ENCODE measurements at regions not wholly inside any gene's neighbourhood (a gene's known extent, or its start where the extent isn't known, plus 50 kb on each side); places are given as distances from the start of the nearest gene placed in this dataset.

DNA sequence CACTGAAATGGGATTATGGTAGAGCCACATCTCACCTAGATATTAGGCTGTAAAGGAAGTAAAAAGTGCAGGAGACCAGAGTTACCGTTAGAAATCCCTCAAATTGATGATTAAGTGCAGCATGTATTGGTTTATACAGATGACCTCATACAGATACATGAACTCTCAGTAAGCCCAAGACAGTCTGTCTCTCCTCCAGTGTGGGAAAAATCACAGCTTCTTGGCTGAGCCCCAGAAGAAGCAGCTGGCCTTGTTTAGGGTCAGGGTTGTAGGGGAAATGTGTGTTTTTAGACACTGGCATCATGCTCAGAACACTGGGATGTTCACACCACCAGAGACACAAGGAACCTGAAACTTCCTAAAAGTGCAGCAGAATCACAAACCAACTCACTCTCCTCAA, 135.9 kb downstream of the KATNIP start:
- TF ChIP-seq, protein P1, sequence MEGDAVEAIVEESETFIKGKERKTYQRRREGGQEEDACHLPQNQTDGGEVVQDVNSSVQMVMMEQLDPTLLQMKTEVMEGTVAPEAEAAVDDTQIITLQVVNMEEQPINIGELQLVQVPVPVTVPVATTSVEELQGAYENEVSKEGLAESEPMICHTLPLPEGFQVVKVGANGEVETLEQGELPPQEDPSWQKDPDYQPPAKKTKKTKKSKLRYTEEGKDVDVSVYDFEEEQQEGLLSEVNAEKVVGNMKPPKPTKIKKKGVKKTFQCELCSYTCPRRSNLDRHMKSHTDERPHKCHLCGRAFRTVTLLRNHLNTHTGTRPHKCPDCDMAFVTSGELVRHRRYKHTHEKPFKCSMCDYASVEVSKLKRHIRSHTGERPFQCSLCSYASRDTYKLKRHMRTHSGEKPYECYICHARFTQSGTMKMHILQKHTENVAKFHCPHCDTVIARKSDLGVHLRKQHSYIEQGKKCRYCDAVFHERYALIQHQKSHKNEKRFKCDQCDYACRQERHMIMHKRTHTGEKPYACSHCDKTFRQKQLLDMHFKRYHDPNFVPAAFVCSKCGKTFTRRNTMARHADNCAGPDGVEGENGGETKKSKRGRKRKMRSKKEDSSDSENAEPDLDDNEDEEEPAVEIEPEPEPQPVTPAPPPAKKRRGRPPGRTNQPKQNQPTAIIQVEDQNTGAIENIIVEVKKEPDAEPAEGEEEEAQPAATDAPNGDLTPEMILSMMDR (IDR thresholded peaks at IDR 0.05 in 2 of 3, conservative IDR thresholded peaks at IDR 0.05 in 1 of 3; ENCODE audit: insufficient read depth in 2 of 3, low read depth in 1 of 3, low read length in 3 of 3), result no peak
- TF ChIP-seq RBBP5 (IDR thresholded peaks at IDR 0.05; ENCODE audit: borderline replicate concordance, insufficient read depth, low read length, poor library complexity, severe bottlenecking) (no peak), BCL6 (CRISPR knock-in tag; IDR thresholded peaks at IDR 0.05) (no peak), ZNF589 (CRISPR knock-in tag; IDR thresholded peaks at IDR 0.05; ENCODE audit: low read depth) (no peak), NCOR1 (IDR thresholded peaks at IDR 0.05) (no peak), ARID2 (IDR thresholded peaks at IDR 0.05) (no peak)
